DMS 273 (cell line): ENCODE measurements at regions not wholly inside any gene's neighbourhood (a gene's known extent, or its start where the extent isn't known, plus 50 kb on each side); places are given as distances from the start of the nearest gene placed in this dataset.

ENCODE experiments used
- DNase-seq: peaks from one replicate; lab custom pipeline; 2025; ENCODE audit not compliant: unreplicated experiment; lab: John Stamatoyannopoulos, UW

GRCh38 chr12:43044241-43044640, 454.7 kb upstream of the PRICKLE1 start:
- no peak for DNase-seq

GRCh38 chr12:43038991-43039390, 449.4 kb upstream of the PRICKLE1 start:
- no peak for DNase-seq

DNA sequence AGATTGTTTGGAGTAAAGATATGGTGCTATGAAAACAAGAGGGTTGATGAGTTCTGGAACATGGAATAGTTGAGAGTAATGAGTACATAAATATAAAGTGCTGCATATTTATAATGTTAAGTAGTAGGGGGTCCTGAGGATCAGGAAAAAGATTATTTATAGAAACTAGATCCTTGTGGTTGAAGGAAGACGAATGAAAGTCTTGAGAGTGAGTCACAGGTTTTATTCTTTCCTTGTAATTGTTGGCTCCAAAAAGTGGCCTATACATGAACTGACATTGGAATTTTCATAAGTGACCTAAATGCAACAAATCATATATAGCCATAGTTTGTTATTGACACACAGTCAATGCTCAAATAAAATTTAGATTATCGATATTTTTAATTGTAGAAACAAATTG, 440.4 kb upstream of the PRICKLE1 start:
- DNase-seq = no peak

DNA sequence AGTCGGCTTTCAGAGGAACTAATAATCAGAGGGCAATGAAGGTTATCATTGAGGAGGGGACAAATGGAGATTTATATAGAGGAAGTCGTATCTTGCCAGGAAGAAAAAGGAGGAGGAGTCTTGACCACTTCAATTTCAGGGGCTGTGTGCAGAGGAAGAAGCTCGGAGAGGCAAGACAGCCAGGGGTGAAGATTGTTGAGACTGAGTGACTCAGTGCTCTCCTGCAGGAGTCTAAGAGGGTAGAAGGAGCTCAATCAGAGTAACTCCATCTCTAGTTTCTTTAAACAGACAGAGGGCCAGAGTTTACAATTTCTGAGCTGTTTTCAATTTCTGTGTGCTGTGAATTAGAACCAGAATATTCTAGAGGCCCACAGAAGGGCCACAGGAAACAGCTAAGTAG, 439.3 kb upstream of the PRICKLE1 start:
- no peak for DNase-seq

DNA sequence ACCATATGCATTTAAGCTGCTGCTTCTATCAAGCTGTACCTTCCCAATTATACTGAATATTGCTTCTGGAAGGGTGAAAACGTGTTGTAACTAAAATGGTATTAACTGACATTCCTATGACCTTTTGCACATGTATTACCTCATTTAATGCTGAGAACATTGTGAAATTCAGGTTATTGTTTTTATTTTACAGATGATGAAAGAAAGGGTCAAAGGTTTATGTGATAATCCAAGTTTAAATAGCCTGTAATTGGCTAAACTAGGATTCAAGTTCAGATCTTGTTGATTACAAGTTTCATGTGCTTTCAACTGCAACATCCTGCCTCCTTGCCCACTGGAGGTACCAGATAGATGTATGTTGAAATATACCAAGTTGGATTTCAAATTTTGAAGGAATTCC, 433.3 kb upstream of the PRICKLE1 start:
- no peak for DNase-seq

DNA sequence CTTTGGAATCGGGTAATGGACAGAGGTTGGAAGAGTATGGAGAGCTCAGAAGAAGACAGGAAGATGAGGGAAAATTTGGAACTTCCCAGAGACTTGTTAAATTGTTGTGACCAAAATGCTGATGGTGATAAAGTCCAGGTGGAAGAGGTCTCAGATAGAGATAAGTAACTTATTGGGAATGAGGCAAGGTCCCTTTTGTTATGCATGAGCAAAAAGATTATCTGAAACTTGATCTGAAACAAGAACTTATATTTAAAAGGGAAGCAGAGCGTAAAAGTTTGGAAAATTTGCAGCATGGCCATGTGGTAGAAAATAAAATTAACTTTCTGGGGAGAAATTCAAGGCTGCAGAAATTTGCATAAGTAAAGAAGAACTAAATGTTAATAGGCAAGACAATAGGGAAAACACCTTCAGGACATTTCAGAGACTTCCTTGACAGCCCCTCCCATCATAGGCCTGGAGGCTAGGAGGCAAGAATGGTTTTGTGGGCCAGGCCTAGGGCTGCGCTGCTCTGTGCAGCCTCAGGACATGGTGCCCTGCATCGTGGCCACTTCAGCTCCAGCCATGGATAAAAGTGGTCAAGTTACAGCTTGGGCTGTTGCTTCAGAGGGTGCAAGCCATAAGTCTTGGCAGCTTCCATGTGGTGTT, 425.7 kb upstream of the PRICKLE1 start:
- no peak for DNase-seq

GRCh38 chr12:43011383-43011926, 421.9 kb upstream of the PRICKLE1 start:
- no peak for DNase-seq

DNA sequence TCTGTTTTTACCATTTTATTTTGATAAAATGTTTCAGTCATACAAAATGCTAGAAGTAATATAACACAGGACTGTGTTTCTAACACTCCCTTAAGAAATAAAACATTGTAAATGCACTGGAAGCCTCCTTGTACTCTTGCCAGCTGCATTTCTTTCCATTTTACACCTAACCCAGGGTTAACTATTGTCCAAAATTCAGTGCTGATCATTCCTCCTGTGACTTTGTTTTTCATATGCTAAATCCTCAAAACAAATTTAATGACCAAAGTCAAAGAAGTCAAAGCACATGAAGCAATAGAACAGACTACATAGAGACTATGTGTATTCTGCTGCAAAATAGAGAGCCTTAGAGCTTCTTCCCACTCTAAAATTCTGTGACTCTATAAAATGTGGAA, 420.3 kb upstream of the PRICKLE1 start:
- no peak for DNase-seq

DNA sequence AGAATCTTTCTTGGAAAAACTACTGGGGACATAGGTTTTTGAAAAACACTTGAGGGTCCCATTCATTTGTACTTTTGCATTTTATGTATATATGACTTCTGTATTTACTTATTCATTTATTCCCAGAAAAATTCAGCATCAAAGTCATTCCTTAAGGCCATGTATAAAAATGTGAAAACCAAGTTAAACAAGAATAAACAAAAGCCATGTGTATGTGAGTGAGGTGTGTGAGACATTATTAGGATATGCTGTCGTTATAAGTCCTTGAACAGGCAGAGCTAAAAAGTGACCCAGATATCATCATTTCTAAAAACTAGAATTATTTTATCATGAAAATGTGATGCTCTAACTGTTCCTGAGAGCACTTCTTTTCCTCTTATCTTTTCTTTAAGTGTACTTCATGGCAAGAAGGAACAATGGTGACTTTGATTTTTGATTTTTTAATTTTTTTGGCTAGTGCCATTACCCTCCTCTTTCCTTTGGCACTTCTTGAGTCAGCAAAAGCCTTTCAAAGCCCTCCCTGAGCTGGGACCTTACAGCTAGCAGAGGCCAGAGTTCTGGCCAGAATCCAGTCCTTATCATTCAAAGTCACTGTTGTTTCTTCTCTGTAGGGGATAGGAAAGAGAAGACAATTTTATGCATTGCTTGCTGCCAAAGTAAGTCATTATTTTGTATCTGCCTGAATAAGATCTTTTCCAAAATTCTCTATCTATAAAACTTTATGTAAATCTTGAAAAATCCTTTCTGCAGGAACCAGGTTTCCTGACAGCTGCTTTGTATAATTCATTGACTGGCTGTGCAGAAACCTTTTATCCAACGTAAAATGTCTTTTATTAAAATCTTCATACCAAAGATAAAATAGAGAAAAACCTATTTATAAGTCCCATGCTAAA, 419.7 kb upstream of the PRICKLE1 start:
- DNase-seq = peak; percentile 10

DNA sequence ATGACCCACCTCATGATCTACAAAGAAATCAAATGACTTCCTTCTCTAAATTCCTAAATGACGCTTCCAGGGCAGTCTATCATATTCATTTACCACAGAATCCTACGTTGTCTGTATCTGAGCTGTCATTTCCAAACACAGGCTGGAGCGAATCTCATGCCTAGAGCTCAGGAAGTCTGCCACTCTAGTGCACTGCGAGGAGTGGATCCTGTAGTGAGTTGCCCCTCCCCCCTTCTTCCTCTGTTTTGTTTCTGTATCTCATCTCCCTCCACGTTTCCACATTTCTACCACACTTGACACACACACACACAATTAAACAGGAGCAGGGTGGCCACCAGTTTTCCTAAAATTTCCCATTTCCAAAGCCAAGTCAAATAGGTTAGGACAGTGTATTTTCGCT, 415.4 kb upstream of the PRICKLE1 start:
- no peak for DNase-seq

- DNase-seq = no peak
Observed at GRCh38 chr12:43004141-43004540, 414.6 kb upstream of the PRICKLE1 start.

DNA sequence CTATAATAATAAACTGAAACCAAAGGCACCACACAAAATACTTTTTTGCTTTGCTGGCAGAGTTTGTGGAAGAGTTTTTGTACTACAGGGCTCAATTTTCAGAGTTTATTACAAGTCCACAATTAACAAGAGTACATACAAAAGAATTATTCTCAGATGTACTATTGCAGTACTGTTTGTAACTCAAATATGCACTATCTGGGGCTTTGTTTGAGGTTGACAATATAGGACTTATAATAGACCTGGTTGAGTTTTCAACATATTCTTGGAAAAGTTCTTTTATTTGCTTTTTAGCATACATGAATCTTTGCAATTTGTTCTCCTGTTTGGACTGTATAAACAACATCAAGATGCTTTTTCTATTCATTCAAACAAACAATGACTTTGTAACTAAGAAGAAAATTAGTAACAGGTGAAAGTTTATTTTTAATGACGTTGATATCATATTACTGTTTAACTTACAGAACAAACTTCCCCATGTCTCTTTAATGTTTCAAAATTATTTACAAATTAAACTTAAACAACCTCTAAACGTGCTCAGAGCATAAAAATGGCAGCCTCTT, 407.4 kb upstream of the PRICKLE1 start:
- DNase-seq = no peak

DNA sequence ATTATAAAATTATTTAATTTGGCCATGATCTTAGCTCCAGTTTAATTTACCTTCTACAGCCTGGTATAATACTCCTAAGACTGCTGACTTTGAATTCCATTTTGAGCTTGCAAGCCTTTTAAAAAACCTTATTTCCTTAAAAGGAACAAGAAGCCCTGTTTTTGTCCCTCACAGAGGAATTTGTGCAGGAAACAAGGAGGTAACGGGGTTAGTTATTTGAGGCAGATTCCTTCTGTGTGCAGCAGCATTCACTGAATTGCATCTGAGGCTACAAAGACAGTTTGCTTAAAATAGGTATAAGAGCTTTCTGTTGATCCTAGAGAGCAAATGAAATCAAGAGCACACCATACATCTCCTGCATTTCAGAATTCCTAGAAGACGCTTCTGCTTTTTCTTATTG, 403.3 kb upstream of the PRICKLE1 start:
- no peak for DNase-seq

DNA sequence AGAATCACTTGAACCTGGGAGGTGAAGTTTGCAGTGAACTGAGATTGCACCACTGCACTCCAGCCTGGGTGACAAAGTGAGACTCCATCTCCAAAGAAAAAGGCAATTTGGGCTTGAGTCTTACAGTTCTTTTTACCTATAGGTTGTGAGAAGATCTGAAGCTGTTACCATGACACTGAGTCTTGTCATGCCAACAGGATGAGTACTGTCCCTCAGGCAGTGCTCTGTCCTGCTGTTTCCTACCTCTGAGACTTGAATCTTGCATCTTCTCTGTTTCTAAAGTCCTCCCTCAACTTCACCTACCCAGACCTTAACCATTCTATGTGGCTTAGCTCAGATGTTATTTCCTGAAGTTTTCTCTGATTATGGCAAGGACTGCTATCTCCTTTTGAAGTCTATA, 400.8 kb upstream of the PRICKLE1 start:
- no peak for DNase-seq

DNA sequence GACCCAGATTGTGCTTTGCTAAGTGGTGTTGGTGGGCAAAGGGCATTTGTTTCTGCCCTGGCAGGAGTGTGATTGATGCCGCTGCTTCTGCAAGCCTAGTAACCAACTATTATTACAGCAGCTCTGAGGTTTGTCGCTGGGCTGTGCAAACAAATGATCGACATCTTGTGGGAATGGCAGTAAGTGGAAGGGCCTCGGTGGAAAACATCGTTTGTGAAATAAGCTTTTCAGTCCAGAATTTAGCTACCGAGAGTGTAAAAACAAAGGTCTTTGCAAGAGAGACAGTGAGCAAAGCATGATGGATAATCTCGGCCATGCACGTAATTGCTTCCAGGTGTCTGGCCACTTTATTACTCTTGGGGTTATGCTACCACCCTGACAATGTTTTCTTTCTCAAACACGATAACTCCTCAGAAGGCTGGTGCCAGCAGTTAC, 397.7 kb upstream of the PRICKLE1 start:
- DNase-seq = peak; percentile 9

GRCh38 chr12:42985506-42985905, 396.0 kb upstream of the PRICKLE1 start:
- DNase-seq = no peak

GRCh38 chr12:42982828-42983227, 393.3 kb upstream of the PRICKLE1 start:
- no peak for DNase-seq

DNA sequence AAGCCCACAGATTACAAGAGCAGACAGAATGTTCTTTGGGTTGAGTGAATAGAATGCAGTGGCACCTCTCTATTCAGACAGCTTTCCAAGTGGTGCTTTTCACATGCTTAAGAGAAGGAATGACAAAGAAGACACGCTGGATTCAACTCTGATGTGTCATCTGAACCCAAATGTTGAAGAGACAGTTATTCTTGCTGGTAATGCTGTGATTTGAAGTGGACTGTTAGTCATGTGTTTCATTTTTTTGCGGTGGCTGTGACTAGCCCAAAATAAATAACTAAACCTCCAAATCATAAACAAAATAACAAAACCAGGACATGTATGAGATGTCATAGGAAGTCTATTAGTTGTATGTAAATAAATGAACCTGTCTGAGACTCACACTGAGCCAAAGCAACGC, 391.8 kb upstream of the PRICKLE1 start:
- DNase-seq = no peak

DNA sequence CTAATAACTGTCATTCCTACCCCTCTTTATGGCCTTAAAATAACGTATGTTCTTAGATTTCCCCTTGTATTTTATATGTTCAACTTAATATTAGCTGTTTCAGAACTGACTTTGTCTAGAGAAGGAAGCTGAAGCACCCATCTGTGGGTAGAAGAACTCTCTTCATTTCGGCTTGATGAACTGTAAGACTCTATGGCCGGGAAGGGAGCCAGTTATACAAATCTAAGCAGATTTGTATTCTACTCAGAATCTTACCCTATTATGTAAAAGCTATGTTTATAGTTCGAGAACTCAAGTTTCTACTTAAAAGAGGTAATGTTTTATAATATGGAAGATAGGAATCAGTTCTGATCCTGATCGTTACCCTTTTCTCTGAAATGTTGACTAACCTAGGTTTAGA, 390.9 kb upstream of the PRICKLE1 start:
- DNase-seq = no peak

GRCh38 chr12:42979746-42980145, 390.2 kb upstream of the PRICKLE1 start:
- no peak for DNase-seq

- DNase-seq = no peak
Observed at GRCh38 chr12:42978708-42979107, 389.2 kb upstream of the PRICKLE1 start.
